Inflammatory macrophage treated with lipopolysaccharide for 1 hour (primary cell): ENCODE measurements at regions not wholly inside any gene's neighbourhood (a gene's known extent, or its start where the extent isn't known, plus 50 kb on each side); places are given as distances from the start of the nearest gene placed in this dataset.
"Not testable (repeated sequence)": the region's sequence is repeated elsewhere in the genome, so short reads cannot be mapped to it uniquely, and the experiment has no call there.

Experiments
- DNase-seq, 2 donors: peaks; one replicate each; pipeline ENCODE4 v3.0.0-alpha.2; 2020 to 2022

DNA sequence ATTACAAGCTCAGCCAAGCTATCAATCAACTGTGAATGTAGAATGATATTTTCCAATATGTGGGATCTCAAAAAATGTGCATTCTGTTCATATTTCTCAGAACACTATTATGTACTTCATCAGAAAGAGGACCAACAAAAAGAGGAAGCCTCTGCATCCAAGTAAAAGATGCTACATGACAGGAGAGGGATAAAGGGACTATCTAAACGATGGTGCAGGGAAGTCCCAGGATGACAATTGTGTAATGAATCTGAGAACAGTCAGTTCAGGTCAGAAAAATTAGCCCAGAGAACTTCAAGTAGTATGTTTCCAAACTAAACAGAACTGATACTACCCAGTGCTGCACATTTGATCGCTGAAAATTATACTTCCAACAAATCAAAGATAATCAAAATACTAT lies 127.0 kb downstream of the ZNF330 start:
- peak in 1 of 2 donors; percentile 47 for DNase-seq

DNA sequence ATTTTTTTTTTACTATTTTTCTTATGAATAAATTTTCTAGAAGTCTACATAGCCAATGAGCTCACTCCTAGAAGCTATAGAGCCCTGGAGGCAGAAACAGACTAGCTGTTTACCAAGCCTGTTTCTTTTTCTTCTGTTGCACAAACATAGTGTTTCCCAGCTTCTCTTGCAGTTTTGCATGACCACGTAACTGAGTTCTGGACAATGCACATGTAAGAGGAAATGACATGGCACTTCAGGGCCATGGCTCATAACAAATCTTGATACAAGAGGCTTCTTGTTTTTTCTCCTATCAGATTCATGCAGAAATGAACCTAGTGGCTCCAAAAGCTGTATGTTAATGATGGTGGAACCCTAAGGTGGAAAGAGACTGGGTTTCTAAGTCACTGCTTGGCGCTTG lies 127.4 kb downstream of the ZNF330 start:
- peak; percentile 83 to 91 for DNase-seq

DNA sequence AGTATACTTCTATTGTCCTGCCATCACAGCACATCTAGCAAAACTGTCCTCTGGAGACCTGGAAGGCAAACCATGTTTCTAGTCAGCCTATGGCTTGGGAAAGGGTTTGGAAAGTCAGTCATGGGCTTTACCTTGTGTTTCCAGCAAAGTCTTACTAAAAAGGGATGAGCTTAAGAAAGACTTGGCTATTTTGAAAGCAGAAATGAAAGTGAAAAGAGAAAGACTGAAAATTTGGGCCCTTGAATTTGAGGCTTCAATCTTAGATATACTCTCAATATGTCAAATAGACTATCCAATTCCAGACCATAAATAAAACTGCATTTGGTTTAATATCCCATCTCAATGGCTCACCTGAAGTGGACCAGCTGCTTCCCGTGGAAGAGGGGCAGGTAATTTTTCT lies 127.9 kb downstream of the ZNF330 start:
- peak; percentile 53 to 59 for DNase-seq

DNA sequence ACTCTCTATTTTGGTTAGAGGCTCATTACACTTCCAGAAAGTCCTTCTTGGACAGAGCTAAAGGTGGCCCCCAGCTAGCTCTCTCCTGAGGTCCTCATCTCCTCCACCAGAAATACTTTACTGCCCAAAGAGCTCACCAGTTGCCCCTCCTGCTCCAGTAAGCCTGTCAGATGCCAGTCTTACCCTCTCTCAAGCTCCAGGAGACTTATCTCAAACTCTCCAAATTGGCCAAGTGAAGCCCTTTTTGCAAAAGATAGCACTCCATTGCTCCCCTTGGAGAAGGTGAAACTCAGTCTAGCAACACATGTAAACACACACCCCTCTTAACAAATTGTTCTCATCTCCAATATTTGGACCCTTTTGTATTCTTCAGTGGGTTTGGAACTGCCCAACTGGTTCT lies 128.5 kb downstream of the ZNF330 start:
- no peak for DNase-seq

DNA sequence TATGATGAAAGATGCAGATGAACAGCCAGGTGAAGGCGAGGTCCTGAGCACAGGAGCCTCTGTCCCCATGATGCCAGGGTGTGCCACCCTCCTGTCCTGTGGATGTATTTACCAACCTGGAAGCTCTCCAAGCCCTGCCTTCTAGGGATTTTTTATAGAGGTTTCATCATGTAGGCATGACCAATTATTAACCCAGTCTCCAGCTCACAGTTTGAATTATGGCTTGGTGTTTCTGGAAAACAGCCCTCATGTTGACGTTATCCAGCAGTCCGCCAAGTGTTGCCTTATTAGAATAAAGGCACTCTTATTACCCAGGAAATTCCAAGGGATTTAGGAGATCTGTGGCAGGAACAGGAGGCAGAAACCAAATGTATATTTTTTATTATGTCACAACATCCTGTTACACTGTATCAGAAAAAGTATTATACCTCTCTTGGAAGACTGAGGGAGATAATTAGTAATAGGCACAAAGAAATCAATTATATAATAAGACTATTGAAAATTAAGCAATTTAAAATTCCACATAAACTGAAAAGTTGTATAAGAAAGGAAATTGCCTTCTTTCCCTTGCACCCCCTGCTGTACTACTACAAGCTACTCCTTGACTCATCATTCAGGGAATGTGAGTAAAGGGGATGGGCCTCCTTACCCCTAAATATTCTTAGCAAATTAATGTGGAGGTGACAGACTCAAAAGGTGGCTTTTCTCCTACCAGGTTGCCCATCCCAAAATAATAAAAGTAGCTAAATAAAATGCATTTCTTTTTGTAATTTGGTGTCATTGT lies 129.6 kb downstream of the ZNF330 start:
- DNase-seq = peak in 1 of 2 donors; percentile 33

DNA sequence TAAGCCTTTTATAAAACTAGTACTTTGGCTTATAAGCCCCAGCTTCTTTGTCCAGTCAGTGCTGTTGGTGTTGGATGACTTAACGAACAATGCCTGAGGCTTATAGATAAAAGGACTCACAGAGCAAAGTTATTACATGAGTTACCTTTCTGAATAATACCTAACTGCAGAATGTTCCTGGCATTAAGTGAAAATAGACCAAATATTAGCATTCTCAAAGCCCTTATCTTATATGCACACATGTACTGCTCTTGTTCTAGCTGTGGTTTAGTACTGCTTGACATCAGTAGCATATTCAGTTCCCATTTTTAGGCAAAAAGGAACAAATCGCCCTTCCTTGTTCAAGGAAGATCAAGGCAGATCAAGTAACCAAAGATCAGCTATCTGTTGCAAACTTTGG lies 131.6 kb downstream of the ZNF330 start:
- DNase-seq = peak; percentile 49 to 58

DNA sequence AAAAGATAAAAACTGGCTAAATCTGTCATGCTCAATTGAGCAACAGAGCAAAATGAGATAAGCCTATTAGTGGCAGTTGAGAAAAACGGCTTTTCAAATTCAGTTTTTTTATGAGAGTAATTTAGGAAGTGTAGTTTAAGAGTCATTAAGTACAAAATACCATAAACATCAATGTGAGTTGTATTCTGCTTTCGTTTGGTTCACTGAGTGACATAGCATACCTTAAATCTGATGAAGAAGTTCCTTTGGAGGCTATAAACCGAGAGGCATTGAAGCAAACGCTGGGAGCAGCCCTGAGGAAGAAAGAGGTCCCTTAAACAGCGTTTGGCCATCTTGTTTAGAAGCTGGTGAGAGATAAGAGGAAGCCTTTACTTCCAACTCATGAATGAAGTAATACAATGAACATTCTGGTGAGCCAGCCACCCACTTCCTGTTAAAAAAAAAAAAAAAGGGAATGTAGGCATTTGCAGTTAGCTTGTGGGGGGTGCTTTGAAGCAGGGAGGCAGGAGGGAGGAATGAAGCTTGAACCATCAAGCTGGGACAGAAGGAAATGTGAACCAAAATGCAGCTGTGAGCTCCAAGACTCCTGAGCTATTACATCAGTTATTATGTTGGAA lies 132.3 kb downstream of the ZNF330 start:
- DNase-seq = peak; percentile 77 to 86

DNA sequence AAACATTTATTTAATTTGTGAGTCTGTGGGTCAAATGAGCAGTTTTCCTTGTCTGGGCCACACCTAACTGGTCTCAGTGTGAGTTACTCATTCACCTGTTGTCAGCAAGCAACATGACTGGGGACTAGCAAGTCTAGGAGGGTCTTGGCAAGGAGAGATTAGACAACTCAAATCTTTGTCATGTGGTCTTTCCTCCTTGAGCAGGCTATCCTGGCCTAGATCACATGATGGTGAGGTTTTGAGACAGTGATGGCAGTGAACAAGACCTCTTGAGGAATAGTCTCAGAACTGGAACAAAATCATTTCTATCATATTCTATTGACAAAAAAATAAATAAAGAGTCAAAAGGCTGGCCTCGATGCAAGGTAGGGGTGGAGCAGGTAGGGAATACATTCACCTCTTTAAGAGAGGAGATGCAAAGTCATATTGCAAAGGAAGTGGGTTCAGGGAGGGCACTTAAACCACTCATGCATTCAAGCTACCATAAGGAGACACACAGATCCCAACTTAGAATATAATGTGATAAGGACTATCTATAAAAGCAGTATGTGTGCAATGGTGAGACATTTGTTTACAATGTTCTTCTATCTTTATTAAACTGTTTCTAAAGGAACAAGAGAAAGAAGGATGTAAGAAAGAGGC lies 135.7 kb downstream of the ZNF330 start:
- no peak for DNase-seq

DNA sequence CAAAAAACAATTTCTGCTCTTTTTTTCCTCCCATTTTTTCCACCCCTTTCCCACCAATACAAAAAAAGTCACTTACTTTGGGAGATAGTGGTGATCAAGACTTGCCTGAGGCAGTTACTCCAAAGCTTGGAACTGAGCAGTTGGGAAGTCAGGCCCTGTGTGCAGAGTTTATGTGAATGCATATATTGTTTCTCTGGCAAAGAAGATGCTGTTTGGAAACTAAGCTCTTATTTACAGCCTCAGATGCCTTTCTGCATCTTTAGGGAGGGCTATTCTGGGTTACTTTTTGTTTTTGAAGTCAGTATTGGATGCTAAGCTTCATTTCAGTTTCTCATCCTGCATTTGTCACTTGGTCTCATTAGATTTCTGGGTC lies 136.3 kb downstream of the ZNF330 start:
- no peak for DNase-seq

DNA sequence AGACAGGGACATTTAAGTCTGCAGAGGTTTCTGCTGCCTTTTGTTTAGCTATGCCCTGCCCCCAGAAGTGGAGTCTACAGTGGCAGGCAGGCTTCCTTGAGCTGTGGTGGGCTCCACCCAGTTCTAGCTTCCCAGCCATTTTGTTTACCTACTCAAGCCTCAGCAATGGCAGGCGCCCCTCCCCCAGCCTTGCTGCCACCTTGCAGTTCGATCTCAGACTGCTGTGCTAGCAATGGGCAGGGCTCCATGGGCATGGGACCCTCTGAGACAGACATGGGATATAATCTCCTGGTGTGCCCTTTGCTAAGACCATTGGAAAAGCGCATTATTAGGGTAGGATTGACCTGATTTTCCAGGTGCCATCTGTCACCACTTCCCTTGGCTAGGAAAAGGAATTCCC lies 147.5 kb downstream of the ZNF330 start:
- not testable (repeated sequence) for DNase-seq

DNA sequence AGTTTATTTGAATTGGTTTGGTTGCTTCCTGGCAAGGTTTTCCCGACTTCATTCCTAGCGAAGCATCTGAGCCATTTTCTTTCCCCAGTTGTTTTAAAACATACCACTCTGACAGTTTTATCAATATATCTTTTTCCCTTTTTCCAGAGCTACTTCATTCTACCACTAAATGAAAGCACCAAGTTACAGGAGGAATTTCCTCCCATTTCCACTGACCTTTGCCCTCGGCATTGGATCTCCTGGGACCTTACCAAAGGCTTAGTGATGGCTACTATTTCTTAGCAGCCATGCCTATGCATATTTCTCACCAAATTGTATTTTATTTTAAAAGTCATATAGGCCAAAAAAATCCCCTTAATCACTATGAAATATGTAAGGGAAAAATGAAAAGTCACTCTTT lies 150.5 kb downstream of the ZNF330 start:
- DNase-seq = no peak

DNA sequence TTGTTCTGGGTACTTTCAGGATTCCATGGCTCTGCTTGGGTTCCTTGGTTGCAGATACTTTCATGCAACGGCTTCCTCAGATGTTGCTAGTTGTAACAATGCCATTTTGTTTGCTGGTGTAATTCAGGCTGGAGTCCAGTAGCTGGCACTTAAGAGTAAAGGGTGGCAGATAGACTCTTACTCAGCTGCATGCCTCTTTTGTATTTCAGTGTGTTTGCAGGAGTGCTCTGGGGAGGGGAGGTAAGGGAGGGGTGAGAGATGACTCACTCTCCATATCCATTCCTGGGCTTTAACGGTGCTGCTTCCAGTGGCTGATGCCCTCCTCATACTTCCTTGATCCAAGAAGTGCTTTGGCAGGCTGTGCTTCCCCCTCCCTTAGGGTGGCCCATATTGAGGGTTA lies 155.2 kb downstream of the ZNF330 start:
- DNase-seq = no peak

DNA sequence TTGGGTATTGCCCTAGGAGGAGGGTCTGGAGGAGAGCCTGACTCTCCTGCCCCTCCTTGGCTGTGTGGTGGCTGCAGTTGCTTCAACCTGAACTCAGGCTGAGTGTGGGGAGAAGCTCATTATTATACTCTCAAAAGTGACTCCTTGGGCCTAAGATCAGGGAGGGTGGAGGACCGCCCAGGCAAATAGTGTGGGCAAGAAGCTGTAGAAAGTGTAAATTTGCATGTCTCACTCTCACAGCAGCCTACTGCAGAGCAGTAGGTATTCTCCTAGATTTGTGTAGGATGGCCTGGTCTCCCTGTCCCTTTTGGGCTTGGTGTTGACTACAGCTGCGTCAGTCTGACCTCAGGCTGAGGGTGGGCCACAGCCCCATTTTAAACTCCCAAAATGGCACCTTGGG lies 156.1 kb downstream of the ZNF330 start:
- DNase-seq = no peak

DNA sequence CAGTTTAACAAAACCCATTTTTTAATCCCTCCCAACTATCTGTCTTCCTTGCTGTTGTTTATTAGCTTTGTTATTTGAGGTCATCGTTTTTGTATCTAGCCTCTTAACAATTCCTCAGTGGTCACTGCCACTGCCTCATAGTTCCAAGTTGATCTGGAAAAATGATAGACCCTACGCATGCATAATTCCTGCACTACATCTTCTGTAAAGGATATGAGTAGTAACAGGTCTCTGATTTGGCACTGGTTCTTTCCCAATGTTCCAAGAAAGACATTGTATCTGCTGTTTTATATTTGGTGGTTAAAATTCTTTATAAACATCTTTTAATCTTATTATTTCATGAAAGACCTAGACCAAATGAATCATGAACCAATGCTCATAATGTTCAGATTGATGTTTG lies 166.6 kb downstream of the ZNF330 start:
- DNase-seq = no peak

DNA sequence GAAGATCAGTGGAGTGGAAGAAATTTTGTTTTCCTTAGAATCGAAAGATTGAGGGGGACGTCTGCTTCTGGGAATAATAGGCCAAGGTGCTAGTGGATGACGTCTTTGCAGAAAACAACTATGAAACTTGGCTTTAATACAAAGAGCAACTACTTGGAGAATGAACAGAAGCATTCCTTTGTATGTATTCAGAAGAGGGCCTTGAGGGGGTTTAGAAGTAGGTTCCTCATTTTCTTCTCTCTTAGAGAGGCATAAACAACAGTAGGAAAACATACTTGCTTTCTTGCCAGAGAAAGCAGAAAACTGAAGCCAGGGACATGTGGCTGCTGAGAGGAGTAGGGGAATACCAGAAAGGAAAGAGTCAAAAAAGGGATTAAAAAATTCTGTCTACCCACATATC lies 167.8 kb downstream of the ZNF330 start:
- DNase-seq = peak in 1 of 2 donors; percentile 17

DNA sequence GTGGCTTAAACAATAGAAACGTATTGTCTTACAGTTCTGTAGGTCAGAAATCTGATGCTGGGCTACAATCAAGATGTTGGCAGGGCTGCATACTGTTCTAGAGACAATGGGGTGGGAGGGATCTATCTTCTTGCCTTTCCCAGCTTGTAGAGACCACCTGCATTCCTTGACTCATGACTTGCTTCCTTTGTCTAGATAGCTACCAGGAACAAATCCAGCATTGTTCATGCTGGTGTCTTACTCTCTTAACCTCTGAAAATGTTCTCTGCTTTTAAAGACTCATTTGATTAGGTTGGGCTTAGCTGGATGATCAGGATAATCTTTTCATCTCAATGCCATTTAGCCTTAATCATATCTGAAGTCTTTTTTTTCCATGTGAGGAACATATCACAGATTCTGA lies 169.0 kb downstream of the ZNF330 start:
- no peak for DNase-seq

DNA sequence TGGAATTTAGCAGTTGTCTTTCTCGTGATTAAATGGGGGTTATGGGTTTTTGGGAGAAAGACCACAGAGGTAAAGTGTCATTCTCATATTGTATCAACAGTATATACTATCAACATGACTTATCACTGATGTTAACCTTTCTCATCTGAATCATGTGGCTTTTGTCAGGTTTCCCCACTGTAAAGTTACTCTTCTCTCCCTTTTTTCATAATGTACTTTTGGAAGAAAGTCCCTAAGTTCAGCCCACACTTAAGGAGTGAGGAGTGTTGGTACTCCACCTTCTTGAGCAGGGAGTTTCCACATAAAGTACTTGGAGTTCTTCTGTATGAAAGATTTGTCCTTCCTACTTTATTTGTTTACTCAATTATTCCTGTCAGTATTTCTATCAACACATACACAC lies 169.9 kb downstream of the ZNF330 start:
- peak; percentile 10 to 76 for DNase-seq

DNA sequence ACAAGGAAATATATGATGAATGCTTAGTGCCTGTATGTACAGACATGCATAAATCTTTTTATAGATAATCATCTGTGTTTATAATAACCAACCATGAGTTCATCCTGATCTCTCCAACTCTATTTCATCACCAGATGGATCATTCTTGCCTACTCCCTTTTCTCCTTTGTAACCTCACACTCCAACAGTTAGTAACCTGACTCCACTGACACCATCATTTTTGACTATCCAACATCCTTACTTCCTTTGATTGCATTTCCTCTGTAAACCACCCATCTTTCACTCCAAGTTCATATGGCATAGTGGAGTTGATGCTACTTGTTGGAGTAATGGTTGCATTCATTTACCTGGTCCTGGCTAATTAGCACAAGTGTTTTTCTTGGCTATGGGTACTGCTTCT lies 170.6 kb downstream of the ZNF330 start:
- no peak for DNase-seq

DNA sequence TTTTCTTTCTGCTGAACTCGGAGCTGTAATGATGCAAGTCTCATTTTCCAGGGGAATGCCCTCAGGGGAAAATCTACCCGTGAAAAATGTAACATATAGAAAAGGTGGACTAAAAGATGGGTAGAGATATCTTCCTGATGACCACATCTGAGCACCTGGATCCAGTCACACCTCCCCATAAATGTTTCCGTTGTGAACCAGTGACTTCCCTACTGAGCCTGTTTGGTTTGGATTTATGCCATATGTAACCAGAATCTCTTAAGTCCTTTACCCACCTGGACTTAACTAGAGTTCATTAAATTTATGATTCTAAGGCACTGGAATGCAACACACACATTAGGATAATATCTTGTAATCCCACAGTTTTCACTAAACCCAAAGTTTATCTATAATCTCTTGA lies 171.1 kb downstream of the ZNF330 start:
- no peak for DNase-seq

DNA sequence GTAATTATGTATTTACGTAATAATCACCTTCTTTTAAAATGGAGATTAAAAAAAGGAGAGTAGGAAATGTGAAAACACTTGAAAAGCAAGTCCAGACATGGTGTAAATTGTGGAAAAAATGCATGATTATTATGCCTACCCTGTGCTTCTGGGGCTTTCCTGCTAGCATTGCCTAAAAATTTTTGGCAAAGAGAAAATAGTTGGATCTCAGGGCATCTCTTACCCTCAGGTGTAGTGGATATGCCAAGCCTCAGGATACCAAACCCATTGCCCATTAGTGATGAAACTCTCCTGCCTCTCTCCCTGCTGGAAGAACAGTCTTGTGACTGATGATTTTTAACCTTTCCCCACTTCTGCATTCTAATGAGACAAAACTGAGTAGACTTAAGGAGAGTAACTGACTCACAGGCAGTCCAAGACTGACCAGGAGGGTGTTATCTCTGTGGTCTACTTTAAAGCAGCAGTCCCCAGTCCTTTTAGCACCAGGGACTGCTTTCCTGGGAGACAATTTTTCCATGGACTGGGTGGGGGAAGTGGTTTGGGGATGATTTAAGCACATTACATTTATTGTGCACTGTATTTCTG lies 174.6 kb downstream of the ZNF330 start:
- peak; percentile 2 to 46 for DNase-seq

DNA sequence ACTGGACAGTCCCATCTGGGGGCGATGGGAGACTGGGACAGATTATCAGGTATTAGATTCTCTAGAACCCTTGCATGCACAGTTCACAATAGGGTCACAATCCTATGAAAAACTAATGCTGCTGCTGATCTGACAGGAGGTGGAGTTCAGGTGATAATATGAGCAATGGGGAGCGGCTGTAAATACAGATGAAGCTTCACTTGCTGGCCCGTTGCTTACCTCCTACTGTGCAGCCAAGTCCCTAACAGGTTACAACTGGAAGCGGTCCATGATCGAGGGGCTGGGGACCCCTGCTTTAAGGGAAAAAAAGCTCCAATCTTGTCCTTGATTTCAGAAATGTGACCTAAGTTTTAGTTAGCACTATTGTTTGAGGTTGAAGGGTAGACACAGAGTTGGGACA lies 175.2 kb downstream of the ZNF330 start:
- DNase-seq = no peak

DNA sequence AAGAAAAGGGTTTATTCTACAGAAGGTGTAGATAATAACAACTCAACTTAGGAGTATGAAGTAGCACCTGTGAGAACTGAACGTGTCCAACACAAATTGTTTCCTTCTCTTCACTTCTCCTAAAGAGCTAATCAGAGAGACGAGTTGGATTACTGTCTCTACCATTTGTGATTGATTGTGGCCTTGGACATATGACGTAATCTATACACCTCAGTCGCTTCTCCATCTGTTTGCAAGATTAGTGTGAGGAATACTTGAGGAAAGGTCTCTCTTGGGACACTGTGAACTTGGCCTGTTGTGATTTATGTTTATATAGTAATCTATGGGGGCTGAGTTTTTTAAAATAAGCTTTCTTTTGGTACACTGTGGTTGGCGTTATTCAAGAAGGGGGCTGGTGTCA lies 182.0 kb downstream of the ZNF330 start:
- DNase-seq = no peak

DNA sequence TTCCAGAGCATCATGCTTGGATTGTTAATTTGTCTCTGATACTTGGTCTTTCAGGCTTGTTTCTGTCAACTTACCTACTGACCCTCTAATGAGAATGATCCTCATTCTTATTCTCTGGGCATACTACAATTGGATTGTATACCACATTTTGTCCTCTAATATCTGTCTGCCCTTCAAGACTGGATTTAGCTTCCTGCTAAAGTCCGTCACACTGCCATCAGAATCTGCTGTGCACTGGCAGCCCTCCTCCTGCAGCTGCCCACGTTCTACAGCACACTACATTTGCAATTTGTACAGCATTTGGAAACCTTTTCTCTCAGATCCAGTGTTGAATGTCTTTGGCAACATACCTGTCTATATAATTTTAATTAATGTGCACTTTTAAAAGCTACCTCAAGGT lies 183.1 kb downstream of the ZNF330 start:
- DNase-seq = no peak

DNA sequence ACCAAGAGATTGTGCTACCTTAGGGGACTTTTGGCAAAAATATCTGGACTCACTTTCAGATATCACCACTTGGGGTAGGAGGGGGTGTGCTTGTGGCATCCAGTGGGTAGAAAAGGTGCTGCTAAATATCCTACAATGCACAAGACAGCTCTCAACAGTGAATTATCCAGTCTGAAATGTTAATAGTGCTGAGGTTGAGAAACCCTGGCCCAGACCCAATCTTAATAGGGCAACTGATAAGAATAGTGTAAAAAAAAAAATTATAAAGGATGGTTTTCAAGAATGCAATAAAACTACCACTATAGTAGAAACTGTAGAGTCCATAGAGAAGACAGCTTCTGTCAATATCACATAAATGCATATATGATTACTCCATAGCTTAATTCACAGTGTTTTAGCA lies 185.5 kb downstream of the ZNF330 start:
- DNase-seq = no peak
